Upper lobe of left lung (tissue), 4 donors: ENCODE measurements at regions not wholly inside any gene's neighbourhood (a gene's known extent, or its start where the extent isn't known, plus 50 kb on each side); places are given as distances from the start of the nearest gene placed in this dataset.

ENCODE experiments used
- EP300 ChIP-seq, 4 donors: sonication (generic); formaldehyde crosslinking; IDR thresholded peaks; one replicate each; pipeline ENCODE4 v1.5.1; 2017; ENCODE audit warnings: antibody characterized with exemption in 4 of 4, control low read depth in 2 of 4
- POLR2A ChIP-seq, 4 donors: fragments of 450-650 bp; IDR thresholded peaks; one replicate each; pipeline ENCODE4 v1.5.1; 2016 to 2017; ENCODE audit warnings: antibody characterized with exemption in 4 of 4, mild to moderate bottlenecking in 2 of 4
- TF ChIP-seq, protein P1 (sequence below), 6 experiments: fragments of 450-650 bp in 4 of 6; fragments of 200-600 bp in 2 of 6; sonication (generic) in 2 of 6; IDR thresholded peaks; one replicate each; pipeline ENCODE4 v1.5.1; 2016 to 2019; ENCODE audit warnings: antibody characterized with exemption in 6 of 6

DNA sequence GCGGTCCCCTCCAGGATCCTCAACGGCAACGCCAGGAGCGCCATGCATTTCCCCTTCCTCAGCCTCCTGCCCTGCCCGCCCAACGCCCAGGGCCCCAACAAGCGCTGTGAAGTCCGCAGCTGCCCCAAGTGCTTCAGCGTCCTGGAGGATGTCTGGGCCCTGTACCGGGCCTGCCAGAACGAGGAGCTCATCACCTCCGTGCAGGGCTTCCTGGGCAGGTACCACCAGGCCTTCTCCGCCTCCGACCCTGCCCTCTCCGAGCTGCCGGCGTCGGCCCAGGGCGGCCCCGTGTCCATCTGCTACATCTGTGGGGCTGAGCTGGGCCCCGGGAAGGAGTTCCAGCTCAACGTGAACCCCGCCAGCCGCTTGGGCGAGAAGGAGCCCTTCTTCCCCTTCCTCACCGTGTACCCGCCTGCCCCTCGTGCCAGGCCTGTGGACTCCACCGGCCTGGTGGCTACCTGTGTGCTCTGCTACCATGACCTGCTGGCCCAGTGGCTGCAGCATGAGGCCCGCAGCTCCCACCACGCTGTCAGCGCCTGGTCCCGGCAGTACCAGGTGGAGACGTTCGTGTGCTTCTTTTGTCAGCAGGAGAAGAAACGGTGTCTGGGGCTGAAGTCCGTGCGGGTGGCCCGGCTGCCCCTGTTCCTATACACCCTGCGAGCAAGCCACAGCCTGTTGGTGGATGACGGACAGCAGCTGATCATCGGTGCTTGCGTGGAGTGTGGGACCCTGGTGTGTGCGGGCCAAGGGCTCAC is 58.9 kb upstream of the CIBAR2 start:
- TF ChIP-seq EP300 (IDR thresholded peaks at IDR 0.05) (no peak), POLR2A (IDR thresholded peaks at IDR 0.05) (no peak)
- TF ChIP-seq, protein P1, sequence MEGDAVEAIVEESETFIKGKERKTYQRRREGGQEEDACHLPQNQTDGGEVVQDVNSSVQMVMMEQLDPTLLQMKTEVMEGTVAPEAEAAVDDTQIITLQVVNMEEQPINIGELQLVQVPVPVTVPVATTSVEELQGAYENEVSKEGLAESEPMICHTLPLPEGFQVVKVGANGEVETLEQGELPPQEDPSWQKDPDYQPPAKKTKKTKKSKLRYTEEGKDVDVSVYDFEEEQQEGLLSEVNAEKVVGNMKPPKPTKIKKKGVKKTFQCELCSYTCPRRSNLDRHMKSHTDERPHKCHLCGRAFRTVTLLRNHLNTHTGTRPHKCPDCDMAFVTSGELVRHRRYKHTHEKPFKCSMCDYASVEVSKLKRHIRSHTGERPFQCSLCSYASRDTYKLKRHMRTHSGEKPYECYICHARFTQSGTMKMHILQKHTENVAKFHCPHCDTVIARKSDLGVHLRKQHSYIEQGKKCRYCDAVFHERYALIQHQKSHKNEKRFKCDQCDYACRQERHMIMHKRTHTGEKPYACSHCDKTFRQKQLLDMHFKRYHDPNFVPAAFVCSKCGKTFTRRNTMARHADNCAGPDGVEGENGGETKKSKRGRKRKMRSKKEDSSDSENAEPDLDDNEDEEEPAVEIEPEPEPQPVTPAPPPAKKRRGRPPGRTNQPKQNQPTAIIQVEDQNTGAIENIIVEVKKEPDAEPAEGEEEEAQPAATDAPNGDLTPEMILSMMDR (IDR thresholded peaks at IDR 0.05) = no peak
